Panc1 (cell line): ENCODE measurements at regions not wholly inside any gene's neighbourhood (a gene's known extent, or its start where the extent isn't known, plus 50 kb on each side); places are given as distances from the start of the nearest gene placed in this dataset.

Experiments
- ATAC-seq: fragments of 200-7000 bp; cut with Tn5 transposase; 2 replicates; pipeline ENCODE4 v1.9.1; 2020; ENCODE audit warnings: mild to moderate bottlenecking, moderate library complexity
- BruUV-seq: library from RNA; stranded (reverse); fragments of 400-500 nt; replicated peaks from 2 replicates; lab custom pipeline; 2021; lab: Mats Ljungman, UMichigan
- CTCF ChIA-PET: fragments of 300-600 bp; sonication (Branson Sonifier 250); formaldehyde crosslinking; loops from one replicate; lab custom pipeline; 2022; ENCODE audit warnings: antibody characterized with exemption; lab: Charles Lee
- POLR2A ChIA-PET: fragments of 300-600 bp; sonication (Branson Sonifier 250); formaldehyde crosslinking; loops from one replicate; lab custom pipeline; 2022; ENCODE audit warnings: antibody characterized with exemption; lab: Charles Lee
- DNase-seq: peaks from one replicate; pipeline ENCODE4 v3.0.0-alpha.2; 2010; ENCODE audit warnings: low read depth, low spot score
- H3K27ac ChIP-seq: 2 replicates; pipeline ENCODE4 v1.5.1; 2011; ENCODE audit warnings: mild to moderate bottlenecking, low read length, inconsistent platforms
- H3K27me3 ChIP-seq: fragments of 200-500 bp; sonication (Bioruptor generic); 2 replicates; pipeline ENCODE4 v1.6.0; 2014; ENCODE audit warnings: low read length, inconsistent platforms; ENCODE audit not compliant: control insufficient read depth, insufficient read depth
- H3K36me3 ChIP-seq: fragments of 200-500 bp; sonication (Bioruptor generic); 2 replicates; pipeline ENCODE4 v1.5.1; 2014; ENCODE audit warnings: inconsistent platforms, mild to moderate bottlenecking, low read length, moderate library complexity; ENCODE audit not compliant: control insufficient read depth, insufficient read depth
- H3K4me1 ChIP-seq: 2 replicates; pipeline ENCODE4 v1.5.1; 2011; ENCODE audit warnings: inconsistent platforms, mild to moderate bottlenecking, low read length, moderate library complexity; ENCODE audit not compliant: control insufficient read depth, insufficient read depth
- H3K4me3 ChIP-seq, 2 experiments: 2 replicates each; pipeline ENCODE4 v1.5.1; 2011 to 2012; ENCODE audit warnings: low read depth in 2 of 2, low read length in 2 of 2, mild to moderate bottlenecking in 2 of 2, inconsistent platforms in 1 of 2, moderate library complexity in 1 of 2
- H3K9me3 ChIP-seq: fragments of 200-500 bp; sonication (Bioruptor generic); 2 replicates; pipeline ENCODE4 v1.5.1; 2014; ENCODE audit warnings: low read depth, mild to moderate bottlenecking, inconsistent platforms, low read length, moderate library complexity; ENCODE audit not compliant: control insufficient read depth, insufficient read depth
- POLR2AphosphoS5 ChIP-seq: IDR thresholded peaks from 2 replicates; pipeline ENCODE4 v1.6.1; 2012; ENCODE audit warnings: mild to moderate bottlenecking, low read depth, low read length, moderate library complexity
- SIN3A ChIP-seq: IDR thresholded peaks from 2 replicates; pipeline ENCODE4 v1.6.1; 2012; ENCODE audit warnings: low read depth, mild to moderate bottlenecking, low read length, moderate library complexity, borderline replicate concordance; ENCODE audit not compliant: insufficient read depth
- TCF7L2 ChIP-seq: IDR thresholded peaks from 2 replicates; pipeline ENCODE4 v1.6.1; 2011; ENCODE audit warnings: mild to moderate bottlenecking, low read depth, low read length, inconsistent platforms
- in situ Hi-C: cut with HindIII; loops from 2 replicates; pipeline ENCODE4 v1.10.0; 2016; ENCODE audit warnings: low sequenced_read_pairs, low pct_unique_long_range_greater_than_20kb
- intact Hi-C: fragments of 100-400 bp; cut with micrococcal nuclease; formaldehyde crosslinking; loops from one replicate; pipeline ENCODE4 v1.10.0; 2022; ENCODE audit not compliant: unreplicated experiment
- TF ChIP-seq, protein P1 (sequence below): fragments of 450-650 bp; IDR thresholded peaks from 2 replicates; pipeline ENCODE4 v1.5.1; 2017; ENCODE audit warnings: mild to moderate bottlenecking
- TF ChIP-seq, protein P2 (sequence below), 2 experiments: IDR thresholded peaks; 2 replicates each; pipeline ENCODE4 v1.6.1; 2011 to 2012; ENCODE audit warnings: low read depth in 2 of 2, control low read depth in 1 of 2, low read length in 1 of 2, mild to moderate bottlenecking in 1 of 2, moderate library complexity in 1 of 2; ENCODE audit not compliant: insufficient read depth in 1 of 2

DNA sequence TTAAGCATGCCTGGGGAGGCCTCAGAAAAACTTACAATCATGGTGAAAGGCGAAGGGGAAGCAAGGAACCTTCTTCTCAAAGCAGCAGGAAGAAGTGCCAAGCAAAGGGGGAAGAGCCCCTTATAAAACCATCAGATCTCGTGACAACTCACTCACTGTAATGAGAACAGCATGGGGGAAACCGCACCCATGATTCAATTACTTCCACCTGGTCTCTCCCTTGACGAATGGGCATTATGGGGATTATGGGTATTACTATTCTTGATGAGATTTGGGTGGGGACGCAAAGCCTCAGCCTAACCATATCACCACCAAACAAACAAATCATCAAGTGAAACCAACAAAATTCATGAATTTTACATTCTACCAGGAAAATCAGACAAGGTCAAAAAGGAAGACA is 76.7 kb upstream of the TAB3 start:
- H3K27ac ChIP-seq: no peak overlapping the region
- intact Hi-C loops (no loop called here), in situ Hi-C loops (no loop called here)
- H3K36me3 ChIP-seq: no peaks in the 10 kb centered on the region
- BruUV-seq: no TSS peak
- H3K4me3 ChIP-seq: no peak overlapping the region
- no peaks in the 10 kb centered on the region for H3K4me1 ChIP-seq
- DNase-seq (no peak), ATAC-seq (no peak)
- CTCF ChIA-PET: no interaction called here
- no peaks in the 10 kb centered on the region for H3K27me3 ChIP-seq
- H3K9me3 ChIP-seq: no peaks in the 10 kb centered on the region
- no peak for TF ChIP-seq POLR2AphosphoS5
- no peak for TF ChIP-seq TCF7L2
- TF ChIP-seq, protein P1, sequence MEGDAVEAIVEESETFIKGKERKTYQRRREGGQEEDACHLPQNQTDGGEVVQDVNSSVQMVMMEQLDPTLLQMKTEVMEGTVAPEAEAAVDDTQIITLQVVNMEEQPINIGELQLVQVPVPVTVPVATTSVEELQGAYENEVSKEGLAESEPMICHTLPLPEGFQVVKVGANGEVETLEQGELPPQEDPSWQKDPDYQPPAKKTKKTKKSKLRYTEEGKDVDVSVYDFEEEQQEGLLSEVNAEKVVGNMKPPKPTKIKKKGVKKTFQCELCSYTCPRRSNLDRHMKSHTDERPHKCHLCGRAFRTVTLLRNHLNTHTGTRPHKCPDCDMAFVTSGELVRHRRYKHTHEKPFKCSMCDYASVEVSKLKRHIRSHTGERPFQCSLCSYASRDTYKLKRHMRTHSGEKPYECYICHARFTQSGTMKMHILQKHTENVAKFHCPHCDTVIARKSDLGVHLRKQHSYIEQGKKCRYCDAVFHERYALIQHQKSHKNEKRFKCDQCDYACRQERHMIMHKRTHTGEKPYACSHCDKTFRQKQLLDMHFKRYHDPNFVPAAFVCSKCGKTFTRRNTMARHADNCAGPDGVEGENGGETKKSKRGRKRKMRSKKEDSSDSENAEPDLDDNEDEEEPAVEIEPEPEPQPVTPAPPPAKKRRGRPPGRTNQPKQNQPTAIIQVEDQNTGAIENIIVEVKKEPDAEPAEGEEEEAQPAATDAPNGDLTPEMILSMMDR: no peak
- TF ChIP-seq SIN3A: no peak
- TF ChIP-seq, protein P2, sequence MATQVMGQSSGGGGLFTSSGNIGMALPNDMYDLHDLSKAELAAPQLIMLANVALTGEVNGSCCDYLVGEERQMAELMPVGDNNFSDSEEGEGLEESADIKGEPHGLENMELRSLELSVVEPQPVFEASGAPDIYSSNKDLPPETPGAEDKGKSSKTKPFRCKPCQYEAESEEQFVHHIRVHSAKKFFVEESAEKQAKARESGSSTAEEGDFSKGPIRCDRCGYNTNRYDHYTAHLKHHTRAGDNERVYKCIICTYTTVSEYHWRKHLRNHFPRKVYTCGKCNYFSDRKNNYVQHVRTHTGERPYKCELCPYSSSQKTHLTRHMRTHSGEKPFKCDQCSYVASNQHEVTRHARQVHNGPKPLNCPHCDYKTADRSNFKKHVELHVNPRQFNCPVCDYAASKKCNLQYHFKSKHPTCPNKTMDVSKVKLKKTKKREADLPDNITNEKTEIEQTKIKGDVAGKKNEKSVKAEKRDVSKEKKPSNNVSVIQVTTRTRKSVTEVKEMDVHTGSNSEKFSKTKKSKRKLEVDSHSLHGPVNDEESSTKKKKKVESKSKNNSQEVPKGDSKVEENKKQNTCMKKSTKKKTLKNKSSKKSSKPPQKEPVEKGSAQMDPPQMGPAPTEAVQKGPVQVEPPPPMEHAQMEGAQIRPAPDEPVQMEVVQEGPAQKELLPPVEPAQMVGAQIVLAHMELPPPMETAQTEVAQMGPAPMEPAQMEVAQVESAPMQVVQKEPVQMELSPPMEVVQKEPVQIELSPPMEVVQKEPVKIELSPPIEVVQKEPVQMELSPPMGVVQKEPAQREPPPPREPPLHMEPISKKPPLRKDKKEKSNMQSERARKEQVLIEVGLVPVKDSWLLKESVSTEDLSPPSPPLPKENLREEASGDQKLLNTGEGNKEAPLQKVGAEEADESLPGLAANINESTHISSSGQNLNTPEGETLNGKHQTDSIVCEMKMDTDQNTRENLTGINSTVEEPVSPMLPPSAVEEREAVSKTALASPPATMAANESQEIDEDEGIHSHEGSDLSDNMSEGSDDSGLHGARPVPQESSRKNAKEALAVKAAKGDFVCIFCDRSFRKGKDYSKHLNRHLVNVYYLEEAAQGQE (IDR thresholded peaks at IDR 0.05; ENCODE audit: insufficient read depth in 1 of 2, low read depth in 2 of 2, low read length in 1 of 2): no peak
- POLR2A ChIA-PET: no interaction called here

DNA sequence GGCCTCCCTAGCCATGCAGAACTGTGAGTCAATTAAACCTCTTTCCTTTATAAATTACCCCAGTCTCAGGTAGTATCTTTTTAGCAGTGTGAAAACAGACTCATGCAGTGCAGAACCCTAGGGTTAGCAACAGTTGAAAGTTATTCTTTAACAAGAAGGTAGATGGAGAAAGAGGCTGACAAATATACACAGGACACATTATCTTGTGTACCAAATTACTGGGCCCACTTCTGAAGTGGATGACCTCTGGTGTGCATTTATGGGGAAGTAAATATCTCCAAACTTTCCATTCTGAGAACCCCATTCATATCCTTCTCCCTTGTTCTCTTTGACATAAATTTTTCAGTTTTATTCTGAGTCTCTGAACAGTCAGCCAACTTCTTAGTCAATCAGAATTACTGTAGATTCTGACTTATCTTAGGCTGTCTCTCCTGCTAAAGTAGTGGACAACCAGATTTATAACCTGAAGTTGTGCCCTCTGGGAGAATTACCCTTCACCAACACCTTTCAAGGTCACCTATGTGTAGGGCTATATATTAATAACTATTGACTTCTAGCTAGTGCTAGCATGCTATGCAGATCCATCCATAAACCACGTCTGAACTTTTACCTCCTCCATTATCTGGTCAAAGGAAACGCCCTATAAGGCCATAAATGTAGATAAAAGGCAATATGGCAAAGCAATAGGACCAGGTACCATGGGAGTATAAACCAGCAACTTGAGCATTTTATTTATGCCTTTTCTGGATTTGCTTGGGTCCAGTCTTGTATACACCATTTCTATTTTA is 72.5 kb upstream of the TAB3 start:
- DNase-seq (no peak), ATAC-seq (no peak)
- Histone ChIP-seq H3K27ac (no peak overlapping the region), H3K27me3 (no peaks in the 10 kb centered on the region), H3K36me3 (no peaks in the 10 kb centered on the region), H3K9me3 (no peaks in the 10 kb centered on the region), H3K4me3 (no peak overlapping the region), H3K4me1 (no peaks in the 10 kb centered on the region)
- in situ Hi-C loops (no loop called here), intact Hi-C loops (no loop called here)
- POLR2A ChIA-PET: no interaction called here
- TF ChIP-seq SIN3A (no peak), POLR2AphosphoS5 (no peak), TCF7L2 (no peak)
- TF ChIP-seq, protein P1: no peak
- TF ChIP-seq, protein P2 (IDR thresholded peaks at IDR 0.05; ENCODE audit: insufficient read depth in 1 of 2, low read depth in 2 of 2, low read length in 1 of 2): no peak
- CTCF ChIA-PET: no interaction called here
- no TSS peak for BruUV-seq
